ENCODE measurements at regions not wholly inside any gene's neighbourhood (a gene's known extent, or its start where the extent isn't known, plus 50 kb on each side); places are given as distances from the start of the nearest gene placed in this dataset.

DNA sequence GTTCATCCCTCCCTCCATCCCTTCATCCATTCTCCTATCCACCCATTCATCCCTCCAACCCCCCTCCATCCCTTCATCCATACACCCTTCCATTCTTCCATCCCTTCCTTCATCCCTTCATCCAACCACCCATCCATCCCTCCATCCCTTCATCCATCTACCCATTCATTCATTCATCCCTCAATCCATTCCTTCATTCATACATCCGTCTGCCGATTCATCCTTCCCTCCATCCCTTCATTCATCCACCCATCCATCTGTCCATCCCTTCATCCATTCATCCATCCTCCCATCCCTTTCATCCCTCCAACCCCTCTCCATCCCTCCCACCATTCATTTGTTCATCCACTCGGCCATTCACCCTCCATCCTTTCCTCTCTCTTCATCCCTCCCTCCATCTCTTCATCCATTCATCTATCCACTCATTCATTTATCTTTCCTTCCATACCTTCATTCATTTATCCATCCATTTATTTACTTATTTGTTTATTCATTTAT, 95.7 kb downstream of the FOXL1 start:
- Histone ChIP-seq H3K9me3 (replicated peaks; ENCODE audit: insufficient read depth, low read length) (no peaks in the 10 kb centered on the region), H3K36me3 (replicated peaks; ENCODE audit: insufficient read depth, low read length) (no peaks in the 10 kb centered on the region), H3K27ac (ENCODE audit: low read length) (no peak overlapping the region), H3K9ac (ENCODE audit: low read length) (no peak overlapping the region), H3F3A (ENCODE audit: insufficient read depth, low read length) (no peaks in the 10 kb centered on the region), H3K4me2 (ENCODE audit: low read depth, low read length) (no peak overlapping the region), H4K20me1 (ENCODE audit: insufficient read depth, low read length) (no peaks in the 10 kb centered on the region), H2AFZ (ENCODE audit: low read length) (no peak overlapping the region), H3K27me3 (replicated peaks; ENCODE audit: insufficient read depth, low read length) (peaks cover 4% of the 10 kb centered on the region), H3K4me1 (ENCODE audit: low read length) (no peaks in the 10 kb centered on the region), H3K79me2 (ENCODE audit: low read length) (no peaks in the 10 kb centered on the region), H3K4me3 (ENCODE audit: low read length) (no peak overlapping the region), H3K9me2 (replicated peaks; ENCODE audit: insufficient read depth, low read length) (no peaks in the 10 kb centered on the region)
- TF ChIP-seq EZH2 (optimal IDR thresholded peaks at IDR 0.05; ENCODE audit: low read depth, low read length) = no peak
- no peak for TF ChIP-seq EZH2phosphoT487 (IDR thresholded peaks at IDR 0.05; ENCODE audit: low read length)
- no peak for TF ChIP-seq CTCF (IDR thresholded peaks at IDR 0.05; ENCODE audit: low read length)
- DNase-seq = no peak

GRCh38 chr16:86676254-86676670, 97.9 kb downstream of the FOXL1 start:
- no peak overlapping the region for H3K27ac ChIP-seq (ENCODE audit: low read length)

DNA sequence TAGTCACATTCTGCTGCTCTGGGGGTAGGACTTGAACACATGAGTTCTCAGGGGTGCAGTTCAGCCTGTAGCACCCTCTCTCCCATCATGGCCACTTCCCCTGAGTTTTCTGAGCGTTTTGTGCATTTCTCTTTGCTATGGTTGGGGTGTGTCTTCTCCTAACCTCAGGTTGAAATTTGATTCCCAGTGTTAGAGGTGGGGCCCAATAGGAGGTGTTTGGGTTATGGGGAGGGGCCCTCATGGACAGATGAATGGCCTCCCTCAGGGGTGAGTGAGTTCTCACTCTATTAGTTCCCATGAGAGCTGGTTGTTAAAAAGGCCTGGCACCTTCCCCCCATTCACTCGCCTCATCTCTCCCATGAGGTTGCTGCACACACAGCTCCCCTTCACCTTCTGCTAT, 101.1 kb downstream of the FOXL1 start:
- no peak overlapping the region for H3K4me3 ChIP-seq (ENCODE audit: low read length)
- H2AFZ ChIP-seq (ENCODE audit: low read length) = no peak overlapping the region
- TF ChIP-seq EZH2 (optimal IDR thresholded peaks at IDR 0.05; ENCODE audit: low read depth, low read length) = no peak
- TF ChIP-seq EZH2phosphoT487 (IDR thresholded peaks at IDR 0.05; ENCODE audit: low read length) = no peak
- no peak for TF ChIP-seq CTCF (IDR thresholded peaks at IDR 0.05; ENCODE audit: low read length)
- H4K20me1 ChIP-seq (ENCODE audit: insufficient read depth, low read length) = no peaks in the 10 kb centered on the region
- H3K4me1 ChIP-seq (ENCODE audit: low read length) = no peaks in the 10 kb centered on the region
- H3F3A ChIP-seq (ENCODE audit: insufficient read depth, low read length) = no peaks in the 10 kb centered on the region
- peaks cover 13% of the 10 kb centered on the region for H3K27me3 ChIP-seq (replicated peaks; ENCODE audit: insufficient read depth, low read length)
- H3K36me3 ChIP-seq (replicated peaks; ENCODE audit: insufficient read depth, low read length) = no peaks in the 10 kb centered on the region
- H3K79me2 ChIP-seq (ENCODE audit: low read length) = no peaks in the 10 kb centered on the region
- no peak overlapping the region for H3K27ac ChIP-seq (ENCODE audit: low read length)
- no peak for DNase-seq
- no peak overlapping the region for H3K4me2 ChIP-seq (ENCODE audit: low read depth, low read length)
- no peak overlapping the region for H3K9ac ChIP-seq (ENCODE audit: low read length)
- H3K9me2 ChIP-seq (replicated peaks; ENCODE audit: insufficient read depth, low read length) = no peaks in the 10 kb centered on the region
- H3K9me3 ChIP-seq (replicated peaks; ENCODE audit: insufficient read depth, low read length) = no peaks in the 10 kb centered on the region

More at GRCh38 chr16:86676254-86676670, 97.9 kb downstream of the FOXL1 start:
- no peak for TF ChIP-seq CTCF (IDR thresholded peaks at IDR 0.05; ENCODE audit: low read length)
- TF ChIP-seq EZH2phosphoT487 (IDR thresholded peaks at IDR 0.05; ENCODE audit: low read length) = no peak
- no peak for TF ChIP-seq EZH2 (optimal IDR thresholded peaks at IDR 0.05; ENCODE audit: low read depth, low read length)
- H3K27me3 ChIP-seq (replicated peaks; ENCODE audit: insufficient read depth, low read length) = peaks cover 8% of the 10 kb centered on the region
- H3K79me2 ChIP-seq (ENCODE audit: low read length) = no peaks in the 10 kb centered on the region
- H3K9me3 ChIP-seq (replicated peaks; ENCODE audit: insufficient read depth, low read length) = no peaks in the 10 kb centered on the region
- no peaks in the 10 kb centered on the region for H3K36me3 ChIP-seq (replicated peaks; ENCODE audit: insufficient read depth, low read length)
- DNase-seq = no peak
- H3K4me2 ChIP-seq (ENCODE audit: low read depth, low read length) = no peak overlapping the region
- no peaks in the 10 kb centered on the region for H3F3A ChIP-seq (ENCODE audit: insufficient read depth, low read length)
- no peaks in the 10 kb centered on the region for H4K20me1 ChIP-seq (ENCODE audit: insufficient read depth, low read length)
- no peak overlapping the region for H2AFZ ChIP-seq (ENCODE audit: low read length)
- no peak overlapping the region for H3K4me3 ChIP-seq (ENCODE audit: low read length)
- no peaks in the 10 kb centered on the region for H3K9me2 ChIP-seq (replicated peaks; ENCODE audit: insufficient read depth, low read length)
- H3K4me1 ChIP-seq (ENCODE audit: low read length) = no peaks in the 10 kb centered on the region
- H3K9ac ChIP-seq (ENCODE audit: low read length) = no peak overlapping the region
